HG03135 (cell line): ENCODE measurements at regions not wholly inside any gene's neighbourhood (a gene's known extent, or its start where the extent isn't known, plus 50 kb on each side); places are given as distances from the start of the nearest gene placed in this dataset.

Experiments
- ATAC-seq: cut with Tn5 transposase; IDR thresholded peaks from one replicate; pipeline ENCODE4 v1.9.1; 2021; ENCODE audit warnings: mild to moderate bottlenecking, moderate library complexity; ENCODE audit not compliant: unreplicated experiment

GRCh38 chr7:39883812-39884390 lies 66.2 kb upstream of the CDK13 start:
- ATAC-seq = no peak

DNA sequence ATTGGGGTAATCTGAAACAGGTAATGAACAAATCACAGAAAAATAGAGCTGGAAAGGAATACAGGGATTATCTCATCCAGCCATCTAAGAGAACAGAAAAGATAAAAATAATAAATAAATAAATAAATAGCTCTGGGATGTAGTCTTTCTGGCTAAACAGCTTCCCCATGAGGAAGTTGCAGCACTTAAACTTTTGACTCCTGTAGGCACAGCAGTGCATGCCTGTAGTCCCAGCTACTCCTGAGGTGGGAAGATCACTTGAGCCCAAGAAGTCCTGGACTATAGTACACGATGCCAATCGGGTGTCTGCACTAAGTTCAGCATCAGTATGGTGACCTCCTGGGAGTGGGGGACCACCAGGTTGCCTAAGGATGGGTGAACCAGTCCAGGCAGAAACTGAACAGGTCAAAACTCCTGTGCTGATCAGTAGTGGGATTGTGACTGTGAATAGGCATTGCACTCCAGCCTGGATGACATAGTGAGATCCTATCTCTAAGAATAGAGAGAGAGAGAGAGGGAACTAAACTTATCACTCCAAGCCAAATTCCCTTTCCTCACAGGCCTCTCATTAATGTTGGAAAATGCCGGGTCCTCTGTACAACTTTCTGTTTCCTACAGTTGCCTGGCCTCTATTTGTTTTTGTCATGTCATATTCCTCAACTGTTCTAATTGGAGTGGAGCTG lies 61.7 kb upstream of the CDK13 start:
- ATAC-seq = no peak

- no peak for ATAC-seq
These were observed 59.6 kb upstream of the CDK13 start for GRCh38 chr7:39890411-39890810.

DNA sequence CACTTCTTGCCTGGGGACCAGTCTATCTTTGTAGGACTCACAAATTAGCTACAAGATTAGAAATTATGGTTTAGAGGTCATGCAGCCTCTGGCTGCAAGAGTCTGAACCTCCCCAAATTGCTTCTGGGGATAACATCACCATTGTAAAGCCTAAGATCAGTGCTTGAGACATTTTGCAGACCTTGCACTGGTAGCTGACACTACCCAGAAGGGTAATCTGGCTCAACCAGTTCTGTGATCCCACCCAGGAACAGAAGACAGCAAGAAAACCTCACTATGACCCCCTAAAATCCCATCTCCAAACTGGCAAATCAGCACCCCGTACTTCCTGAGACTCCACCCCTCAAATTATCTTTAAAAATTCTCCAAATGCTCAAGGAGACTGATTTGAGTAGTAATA lies 58.2 kb upstream of the CDK13 start:
- no peak for ATAC-seq

DNA sequence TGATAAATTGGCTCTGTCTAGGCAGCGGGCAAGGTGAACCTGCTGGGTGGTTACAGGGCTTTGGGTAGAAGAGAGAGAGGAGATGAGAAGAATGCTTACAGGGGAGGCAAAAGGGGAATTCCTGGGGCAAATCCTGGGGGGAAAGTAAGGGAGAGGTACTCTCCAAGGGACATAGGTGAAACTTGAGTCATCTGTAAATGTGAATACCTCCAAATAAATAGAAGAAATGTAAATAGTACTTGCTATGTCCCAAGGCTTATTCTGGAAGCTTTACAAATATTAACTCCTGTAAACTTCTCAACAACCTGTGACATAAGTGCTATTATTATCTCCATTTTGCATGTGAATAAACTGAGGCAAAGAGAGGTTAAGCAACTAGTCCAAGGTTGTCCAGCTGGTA lies 57.7 kb upstream of the CDK13 start:
- ATAC-seq = no peak

GRCh38 chr7:39894904-39895303 lies 55.2 kb upstream of the CDK13 start:
- ATAC-seq = no peak

DNA sequence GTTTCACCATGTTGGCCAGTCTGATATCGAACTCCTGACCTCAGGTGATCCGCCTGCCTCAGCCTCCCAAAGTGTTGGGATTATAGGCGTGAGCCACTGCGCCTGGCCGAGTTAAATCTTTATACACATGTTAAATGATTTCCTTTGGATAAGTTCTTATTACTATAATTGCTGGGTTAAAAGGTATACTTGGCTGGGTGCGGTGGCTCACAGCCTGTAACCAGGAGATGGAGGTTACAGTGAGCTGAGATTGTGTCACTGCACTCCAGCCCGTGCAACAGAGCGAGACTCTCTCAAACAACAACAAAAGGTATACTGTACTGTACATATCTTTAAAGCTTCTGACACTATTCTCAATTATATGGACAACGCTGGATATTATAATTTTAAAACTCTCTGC lies 53.2 kb upstream of the CDK13 start:
- no peak for ATAC-seq

- ATAC-seq = no peak
These were observed 51.2 kb upstream of the CDK13 start for GRCh38 chr7:39898867-39899266.
